ENCODE measurements at regions not wholly inside any gene's neighbourhood (a gene's known extent, or its start where the extent isn't known, plus 50 kb on each side); places are given as distances from the start of the nearest gene placed in this dataset.
"Not testable (repeated sequence)": the region's sequence is repeated elsewhere in the genome, so short reads cannot be mapped to it uniquely, and the experiment has no call there.

DNA sequence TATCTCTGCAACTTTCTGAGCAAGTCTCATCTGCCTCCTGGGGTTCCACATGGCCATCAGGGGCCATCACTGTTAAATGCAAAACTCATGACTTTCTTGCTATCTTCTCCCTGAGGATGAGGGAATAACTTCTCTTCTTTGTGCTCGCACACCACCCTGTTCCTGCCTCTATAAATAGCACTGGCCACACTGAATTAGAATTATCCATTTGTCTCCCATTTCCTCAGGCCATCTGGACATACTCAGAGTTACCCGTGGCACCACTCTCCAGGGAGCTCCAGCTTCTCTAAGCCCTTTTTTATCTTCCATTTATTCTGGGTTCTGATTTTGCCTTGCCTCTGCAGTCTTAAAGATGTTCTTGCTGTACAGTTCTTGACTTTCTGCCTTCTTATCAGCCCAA, 72.8 kb upstream of the ECI2 start:
- ATAC-seq = peak; percentile 24; the same call in 1 of the 3 replicates
- TF ChIP-seq ZNF70 (CRISPR knock-in tag; IDR thresholded peaks at IDR 0.05) (no peak), ZC3H10 (CRISPR knock-in tag; IDR thresholded peaks at IDR 0.05) (no peak), TOX (CRISPR knock-in tag; IDR thresholded peaks at IDR 0.05; ENCODE audit: borderline replicate concordance) (no peak), ZFP3 (CRISPR knock-in tag; IDR thresholded peaks at IDR 0.05) (no peak), RARB (CRISPR knock-in tag; IDR thresholded peaks at IDR 0.05) (no peak), CSDC2 (CRISPR knock-in tag; IDR thresholded peaks at IDR 0.05) (no peak), ESRRG (CRISPR knock-in tag; IDR thresholded peaks at IDR 0.05) (no peak), PPARA (CRISPR knock-in tag; IDR thresholded peaks at IDR 0.05; ENCODE audit: borderline replicate concordance) (no peak), ARNTL (CRISPR knock-in tag; IDR thresholded peaks at IDR 0.05; ENCODE audit: borderline replicate concordance, low read depth) (no peak)
- TF ChIP-seq, protein P1, sequence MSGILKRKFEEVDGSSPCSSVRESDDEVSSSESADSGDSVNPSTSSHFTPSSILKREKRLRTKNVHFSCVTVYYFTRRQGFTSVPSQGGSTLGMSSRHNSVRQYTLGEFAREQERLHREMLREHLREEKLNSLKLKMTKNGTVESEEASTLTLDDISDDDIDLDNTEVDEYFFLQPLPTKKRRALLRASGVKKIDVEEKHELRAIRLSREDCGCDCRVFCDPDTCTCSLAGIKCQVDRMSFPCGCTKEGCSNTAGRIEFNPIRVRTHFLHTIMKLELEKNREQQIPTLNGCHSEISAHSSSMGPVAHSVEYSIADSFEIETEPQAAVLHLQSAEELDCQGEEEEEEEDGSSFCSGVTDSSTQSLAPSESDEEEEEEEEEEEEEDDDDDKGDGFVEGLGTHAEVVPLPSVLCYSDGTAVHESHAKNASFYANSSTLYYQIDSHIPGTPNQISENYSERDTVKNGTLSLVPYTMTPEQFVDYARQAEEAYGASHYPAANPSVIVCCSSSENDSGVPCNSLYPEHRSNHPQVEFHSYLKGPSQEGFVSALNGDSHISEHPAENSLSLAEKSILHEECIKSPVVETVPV (CRISPR knock-in tag; IDR thresholded peaks at IDR 0.05) = no peak
- TF ChIP-seq, protein P2, sequence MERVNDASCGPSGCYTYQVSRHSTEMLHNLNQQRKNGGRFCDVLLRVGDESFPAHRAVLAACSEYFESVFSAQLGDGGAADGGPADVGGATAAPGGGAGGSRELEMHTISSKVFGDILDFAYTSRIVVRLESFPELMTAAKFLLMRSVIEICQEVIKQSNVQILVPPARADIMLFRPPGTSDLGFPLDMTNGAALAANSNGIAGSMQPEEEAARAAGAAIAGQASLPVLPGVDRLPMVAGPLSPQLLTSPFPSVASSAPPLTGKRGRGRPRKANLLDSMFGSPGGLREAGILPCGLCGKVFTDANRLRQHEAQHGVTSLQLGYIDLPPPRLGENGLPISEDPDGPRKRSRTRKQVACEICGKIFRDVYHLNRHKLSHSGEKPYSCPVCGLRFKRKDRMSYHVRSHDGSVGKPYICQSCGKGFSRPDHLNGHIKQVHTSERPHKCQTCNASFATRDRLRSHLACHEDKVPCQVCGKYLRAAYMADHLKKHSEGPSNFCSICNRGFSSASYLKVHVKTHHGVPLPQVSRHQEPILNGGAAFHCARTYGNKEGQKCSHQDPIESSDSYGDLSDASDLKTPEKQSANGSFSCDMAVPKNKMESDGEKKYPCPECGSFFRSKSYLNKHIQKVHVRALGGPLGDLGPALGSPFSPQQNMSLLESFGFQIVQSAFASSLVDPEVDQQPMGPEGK (CRISPR knock-in tag; IDR thresholded peaks at IDR 0.05; ENCODE audit: borderline replicate concordance) = no peak

DNA sequence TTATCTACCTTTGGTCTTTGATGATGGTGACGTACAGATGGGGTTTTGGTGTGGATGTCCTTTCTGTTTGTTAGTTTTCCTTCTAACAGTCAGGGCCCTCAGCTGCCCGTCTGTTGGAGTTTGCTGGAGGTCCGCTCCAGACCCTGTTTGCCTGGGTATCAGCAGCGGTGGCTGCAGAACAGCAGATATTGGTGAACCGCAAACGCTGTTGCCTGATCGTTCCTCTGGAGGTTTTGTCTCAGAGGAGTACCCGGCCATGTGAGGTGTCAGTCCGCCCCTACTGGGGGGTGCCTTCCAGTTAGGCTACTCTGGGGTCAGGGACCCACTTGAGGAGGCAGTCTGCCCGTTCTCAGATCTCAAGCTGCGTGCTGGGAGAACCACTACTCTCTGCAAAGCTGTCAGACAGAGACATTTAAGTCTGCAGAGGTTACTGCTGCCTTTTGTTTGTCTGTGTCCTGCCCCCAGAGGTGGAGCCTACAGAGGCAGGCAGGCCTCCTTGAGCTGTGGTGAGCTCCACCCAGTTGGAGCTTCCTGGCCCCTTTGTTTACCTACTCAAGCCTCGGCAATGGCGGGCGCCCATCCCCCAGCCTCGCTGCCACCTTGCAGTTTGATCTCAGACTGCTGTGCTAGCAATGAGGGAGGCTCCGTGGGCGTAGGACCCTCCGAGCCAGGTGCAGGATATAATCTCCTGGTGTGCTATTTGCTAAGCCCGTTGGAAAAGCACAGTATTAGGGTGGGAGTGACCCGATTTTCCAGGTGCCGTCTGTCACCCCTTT, 68.5 kb upstream of the ECI2 start:
- not testable (repeated sequence) for ATAC-seq

DNA sequence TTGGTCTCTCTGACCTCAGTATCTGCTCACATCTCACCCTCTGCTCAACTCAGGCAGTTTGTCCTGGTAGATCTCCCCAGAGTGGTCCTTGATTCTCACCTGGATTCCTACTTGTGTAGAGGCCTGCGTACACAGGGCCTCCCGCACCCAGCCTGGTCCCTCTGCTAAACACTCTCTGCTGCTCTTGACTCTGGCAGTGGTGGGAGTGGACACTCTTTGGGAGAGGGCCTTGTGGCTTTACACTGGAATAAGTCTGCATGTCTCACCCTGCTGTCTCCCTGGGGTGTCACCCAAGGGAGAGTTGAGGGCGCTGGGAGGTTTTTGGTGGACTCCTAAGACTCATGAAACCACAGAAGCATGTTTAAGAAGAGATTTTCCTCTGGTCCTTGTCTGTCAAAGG, 57.3 kb upstream of the ECI2 start:
- ATAC-seq = no peak
- TF ChIP-seq, protein P1 (CRISPR knock-in tag; IDR thresholded peaks at IDR 0.05) = no peak
- TF ChIP-seq, protein P3, sequence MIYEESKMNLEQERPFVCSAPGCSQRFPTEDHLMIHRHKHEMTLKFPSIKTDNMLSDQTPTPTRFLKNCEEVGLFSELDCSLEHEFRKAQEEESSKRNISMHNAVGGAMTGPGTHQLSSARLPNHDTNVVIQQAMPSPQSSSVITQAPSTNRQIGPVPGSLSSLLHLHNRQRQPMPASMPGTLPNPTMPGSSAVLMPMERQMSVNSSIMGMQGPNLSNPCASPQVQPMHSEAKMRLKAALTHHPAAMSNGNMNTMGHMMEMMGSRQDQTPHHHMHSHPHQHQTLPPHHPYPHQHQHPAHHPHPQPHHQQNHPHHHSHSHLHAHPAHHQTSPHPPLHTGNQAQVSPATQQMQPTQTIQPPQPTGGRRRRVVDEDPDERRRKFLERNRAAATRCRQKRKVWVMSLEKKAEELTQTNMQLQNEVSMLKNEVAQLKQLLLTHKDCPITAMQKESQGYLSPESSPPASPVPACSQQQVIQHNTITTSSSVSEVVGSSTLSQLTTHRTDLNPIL (CRISPR knock-in tag; IDR thresholded peaks at IDR 0.05; ENCODE audit: low read depth) = no peak
- no peak for TF ChIP-seq CSDC2 (CRISPR knock-in tag; IDR thresholded peaks at IDR 0.05)
- TF ChIP-seq TOX (CRISPR knock-in tag; IDR thresholded peaks at IDR 0.05; ENCODE audit: borderline replicate concordance) = no peak
- TF ChIP-seq RARB (CRISPR knock-in tag; IDR thresholded peaks at IDR 0.05) = no peak
- no peak for TF ChIP-seq ZNF70 (CRISPR knock-in tag; IDR thresholded peaks at IDR 0.05)
- no peak for TF ChIP-seq ZNF565 (CRISPR knock-in tag; conservative IDR thresholded peaks at IDR 0.05; ENCODE audit: low read depth)
- TF ChIP-seq PPARA (CRISPR knock-in tag; IDR thresholded peaks at IDR 0.05; ENCODE audit: borderline replicate concordance) = no peak
- TF ChIP-seq ZC3H10 (CRISPR knock-in tag; IDR thresholded peaks at IDR 0.05) = no peak
- TF ChIP-seq, protein P4, sequence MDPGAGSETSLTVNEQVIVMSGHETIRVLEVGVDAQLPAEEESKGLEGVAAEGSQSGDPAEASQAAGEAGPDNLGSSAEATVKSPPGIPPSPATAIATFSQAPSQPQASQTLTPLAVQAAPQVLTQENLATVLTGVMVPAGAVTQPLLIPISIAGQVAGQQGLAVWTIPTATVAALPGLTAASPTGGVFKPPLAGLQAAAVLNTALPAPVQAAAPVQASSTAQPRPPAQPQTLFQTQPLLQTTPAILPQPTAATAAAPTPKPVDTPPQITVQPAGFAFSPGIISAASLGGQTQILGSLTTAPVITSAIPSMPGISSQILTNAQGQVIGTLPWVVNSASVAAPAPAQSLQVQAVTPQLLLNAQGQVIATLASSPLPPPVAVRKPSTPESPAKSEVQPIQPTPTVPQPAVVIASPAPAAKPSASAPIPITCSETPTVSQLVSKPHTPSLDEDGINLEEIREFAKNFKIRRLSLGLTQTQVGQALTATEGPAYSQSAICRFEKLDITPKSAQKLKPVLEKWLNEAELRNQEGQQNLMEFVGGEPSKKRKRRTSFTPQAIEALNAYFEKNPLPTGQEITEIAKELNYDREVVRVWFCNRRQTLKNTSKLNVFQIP (CRISPR knock-in tag; IDR thresholded peaks at IDR 0.05; ENCODE audit: borderline replicate concordance, low read depth) = no peak
- TF ChIP-seq ZFP3 (CRISPR knock-in tag; IDR thresholded peaks at IDR 0.05) = no peak
- TF ChIP-seq, protein P5, sequence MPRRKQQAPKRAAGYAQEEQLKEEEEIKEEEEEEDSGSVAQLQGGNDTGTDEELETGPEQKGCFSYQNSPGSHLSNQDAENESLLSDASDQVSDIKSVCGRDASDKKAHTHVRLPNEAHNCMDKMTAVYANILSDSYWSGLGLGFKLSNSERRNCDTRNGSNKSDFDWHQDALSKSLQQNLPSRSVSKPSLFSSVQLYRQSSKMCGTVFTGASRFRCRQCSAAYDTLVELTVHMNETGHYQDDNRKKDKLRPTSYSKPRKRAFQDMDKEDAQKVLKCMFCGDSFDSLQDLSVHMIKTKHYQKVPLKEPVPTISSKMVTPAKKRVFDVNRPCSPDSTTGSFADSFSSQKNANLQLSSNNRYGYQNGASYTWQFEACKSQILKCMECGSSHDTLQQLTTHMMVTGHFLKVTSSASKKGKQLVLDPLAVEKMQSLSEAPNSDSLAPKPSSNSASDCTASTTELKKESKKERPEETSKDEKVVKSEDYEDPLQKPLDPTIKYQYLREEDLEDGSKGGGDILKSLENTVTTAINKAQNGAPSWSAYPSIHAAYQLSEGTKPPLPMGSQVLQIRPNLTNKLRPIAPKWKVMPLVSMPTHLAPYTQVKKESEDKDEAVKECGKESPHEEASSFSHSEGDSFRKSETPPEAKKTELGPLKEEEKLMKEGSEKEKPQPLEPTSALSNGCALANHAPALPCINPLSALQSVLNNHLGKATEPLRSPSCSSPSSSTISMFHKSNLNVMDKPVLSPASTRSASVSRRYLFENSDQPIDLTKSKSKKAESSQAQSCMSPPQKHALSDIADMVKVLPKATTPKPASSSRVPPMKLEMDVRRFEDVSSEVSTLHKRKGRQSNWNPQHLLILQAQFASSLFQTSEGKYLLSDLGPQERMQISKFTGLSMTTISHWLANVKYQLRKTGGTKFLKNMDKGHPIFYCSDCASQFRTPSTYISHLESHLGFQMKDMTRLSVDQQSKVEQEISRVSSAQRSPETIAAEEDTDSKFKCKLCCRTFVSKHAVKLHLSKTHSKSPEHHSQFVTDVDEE (CRISPR knock-in tag; IDR thresholded peaks at IDR 0.05) = no peak

All from SK-N-SH treated with all-trans-retinoic acid at 6 μM for 48 hours (cell line).